ENCODE measurements at regions not wholly inside any gene's neighbourhood (a gene's known extent, or its start where the extent isn't known, plus 50 kb on each side); places are given as distances from the start of the nearest gene placed in this dataset.
A peak's percentile ranks its signal among the peaks of the same experiment; 100 is the strongest.

GRCh38 chr6:141498977-141499376 lies 633.7 kb upstream of the GJE1 start:
- 85 to 87% methylated on average over 3 of the region's 3 CpGs for WGBS, 2 donors

GRCh38 chr6:141492521-141493284 lies 640.0 kb upstream of the GJE1 start:
- ATAC-seq (ENCODE audit: low FRiP score) = no peak
- intact Hi-C loops (cut with DNase I) = no loop called here
- H3K4me1 ChIP-seq (ENCODE audit: control insufficient read depth in 1 of 2, insufficient read depth in 2 of 2, low read length in 2 of 2) = no peaks in the 10 kb centered on the region
- H3K36me3 ChIP-seq (ENCODE audit: control insufficient read depth in 1 of 2, insufficient read depth in 2 of 2, low read length in 1 of 2) = no peaks in the 10 kb centered on the region
- no peak overlapping the region for H3K27ac ChIP-seq (ENCODE audit: low read depth in 1 of 2, low read length in 2 of 2)
- 94 to 95% methylated on average over 2 of the region's 2 CpGs for WGBS, 2 donors
- DNase-seq = no peak
- H3K4me3 ChIP-seq (ENCODE audit: low read length in 2 of 2) = no peak overlapping the region
- H3K9me3 ChIP-seq (ENCODE audit: control insufficient read depth, low read length) = no peaks in the 10 kb centered on the region
- H3K27me3 ChIP-seq (ENCODE audit: control insufficient read depth in 1 of 2, insufficient read depth in 2 of 2, low read length in 1 of 2) = no peaks in the 10 kb centered on the region

More at GRCh38 chr6:141498977-141499376, 633.7 kb upstream of the GJE1 start:
- no peak overlapping the region for H3K27ac ChIP-seq (ENCODE audit: low read depth in 1 of 2, low read length in 2 of 2)
- no peak overlapping the region for H3K4me3 ChIP-seq (ENCODE audit: low read length in 2 of 2)
- no peaks in the 10 kb centered on the region for H3K4me1 ChIP-seq (ENCODE audit: control insufficient read depth in 1 of 2, insufficient read depth in 2 of 2, low read length in 2 of 2)
- H3K27me3 ChIP-seq (ENCODE audit: control insufficient read depth in 1 of 2, insufficient read depth in 2 of 2, low read length in 1 of 2) = no peaks in the 10 kb centered on the region
- intact Hi-C loops (cut with DNase I) = no loop called here
- H3K36me3 ChIP-seq (ENCODE audit: control insufficient read depth in 1 of 2, insufficient read depth in 2 of 2, low read length in 1 of 2) = no peaks in the 10 kb centered on the region
- H3K9me3 ChIP-seq (ENCODE audit: control insufficient read depth, low read length) = no peaks in the 10 kb centered on the region
- no peak for ATAC-seq (ENCODE audit: low FRiP score)
- DNase-seq = no peak

- Histone ChIP-seq H3K36me3 (ENCODE audit: control insufficient read depth in 1 of 2, insufficient read depth in 2 of 2, low read length in 1 of 2) (no peaks in the 10 kb centered on the region), H3K9me3 (ENCODE audit: control insufficient read depth, low read length) (no peaks in the 10 kb centered on the region), H3K27me3 (ENCODE audit: control insufficient read depth in 1 of 2, insufficient read depth in 2 of 2, low read length in 1 of 2) (no peaks in the 10 kb centered on the region), H3K4me3 (ENCODE audit: low read length in 2 of 2) (no peak overlapping the region), H3K27ac (ENCODE audit: low read depth in 1 of 2, low read length in 2 of 2) (no peak overlapping the region), H3K4me1 (ENCODE audit: control insufficient read depth in 1 of 2, insufficient read depth in 2 of 2, low read length in 2 of 2) (no peaks in the 10 kb centered on the region)
- ATAC-seq (ENCODE audit: low FRiP score) = no peak
- intact Hi-C loops (cut with DNase I) = no loop called here
- no peak for DNase-seq
These were observed 641.0 kb upstream of the GJE1 start for GRCh38 chr6:141491684-141492083.

- no peak for DNase-seq
- no peak for ATAC-seq (ENCODE audit: low FRiP score)
- H3K9me3 ChIP-seq (ENCODE audit: control insufficient read depth, low read length) = no peaks in the 10 kb centered on the region
- intact Hi-C loops (cut with DNase I) = no loop called here
- H3K36me3 ChIP-seq (ENCODE audit: control insufficient read depth in 1 of 2, insufficient read depth in 2 of 2, low read length in 1 of 2) = no peaks in the 10 kb centered on the region
- no peaks in the 10 kb centered on the region for H3K4me1 ChIP-seq (ENCODE audit: control insufficient read depth in 1 of 2, insufficient read depth in 2 of 2, low read length in 2 of 2)
- no peak overlapping the region for H3K27ac ChIP-seq (ENCODE audit: low read depth in 1 of 2, low read length in 2 of 2)
- H3K4me3 ChIP-seq (ENCODE audit: low read length in 2 of 2) = no peak overlapping the region
- no peaks in the 10 kb centered on the region for H3K27me3 ChIP-seq (ENCODE audit: control insufficient read depth in 1 of 2, insufficient read depth in 2 of 2, low read length in 1 of 2)
- 98% methylated on average over 3 of the region's 3 CpGs for WGBS, 2 donors
These were observed 641.7 kb upstream of the GJE1 start for GRCh38 chr6:141490982-141491381.

GRCh38 chr6:141488488-141488887 lies 644.2 kb upstream of the GJE1 start:
- Histone ChIP-seq H3K9me3 (ENCODE audit: control insufficient read depth, low read length) (no peaks in the 10 kb centered on the region), H3K36me3 (ENCODE audit: control insufficient read depth in 1 of 2, insufficient read depth in 2 of 2, low read length in 1 of 2) (no peaks in the 10 kb centered on the region), H3K27me3 (ENCODE audit: control insufficient read depth in 1 of 2, insufficient read depth in 2 of 2, low read length in 1 of 2) (no peaks in the 10 kb centered on the region), H3K27ac (ENCODE audit: low read depth in 1 of 2, low read length in 2 of 2) (no peak overlapping the region), H3K4me1 (ENCODE audit: control insufficient read depth in 1 of 2, insufficient read depth in 2 of 2, low read length in 2 of 2) (no peaks in the 10 kb centered on the region), H3K4me3 (ENCODE audit: low read length in 2 of 2) (no peak overlapping the region)
- DNase-seq (no peak), ATAC-seq (ENCODE audit: low FRiP score) (no peak)
- intact Hi-C loops (cut with DNase I) = no loop called here
- 9 to 10% methylated on average over 1 of the region's 1 CpG for WGBS, 2 donors

GRCh38 chr6:141486942-141487341 lies 645.8 kb upstream of the GJE1 start:
- Histone ChIP-seq H3K9me3 (ENCODE audit: control insufficient read depth, low read length) (no peaks in the 10 kb centered on the region), H3K27me3 (ENCODE audit: control insufficient read depth in 1 of 2, insufficient read depth in 2 of 2, low read length in 1 of 2) (no peaks in the 10 kb centered on the region), H3K4me1 (ENCODE audit: control insufficient read depth in 1 of 2, insufficient read depth in 2 of 2, low read length in 2 of 2) (no peaks in the 10 kb centered on the region), H3K27ac (ENCODE audit: low read depth in 1 of 2, low read length in 2 of 2) (no peak overlapping the region), H3K36me3 (ENCODE audit: control insufficient read depth in 1 of 2, insufficient read depth in 2 of 2, low read length in 1 of 2) (no peaks in the 10 kb centered on the region), H3K4me3 (ENCODE audit: low read length in 2 of 2) (no peak overlapping the region)
- DNase-seq (no peak), ATAC-seq (ENCODE audit: low FRiP score) (no peak)
- intact Hi-C loops (cut with DNase I) = no loop called here
- WGBS, 2 donors = 30 to 41% methylated on average over 3 of the region's 3 CpGs

GRCh38 chr6:141484711-141485110 lies 648.0 kb upstream of the GJE1 start:
- no peak overlapping the region for H3K4me3 ChIP-seq (ENCODE audit: low read length in 2 of 2)
- ATAC-seq (ENCODE audit: low FRiP score) (no peak), DNase-seq (no peak)
- H3K27me3 ChIP-seq (ENCODE audit: control insufficient read depth in 1 of 2, insufficient read depth in 2 of 2, low read length in 1 of 2) = no peaks in the 10 kb centered on the region
- 82 to 86% methylated on average over 3 of the region's 3 CpGs for WGBS, 2 donors
- H3K27ac ChIP-seq (ENCODE audit: low read depth in 1 of 2, low read length in 2 of 2) = no peak overlapping the region
- H3K36me3 ChIP-seq (ENCODE audit: control insufficient read depth in 1 of 2, insufficient read depth in 2 of 2, low read length in 1 of 2) = no peaks in the 10 kb centered on the region
- H3K9me3 ChIP-seq (ENCODE audit: control insufficient read depth, low read length) = no peaks in the 10 kb centered on the region
- no peaks in the 10 kb centered on the region for H3K4me1 ChIP-seq (ENCODE audit: control insufficient read depth in 1 of 2, insufficient read depth in 2 of 2, low read length in 2 of 2)
- intact Hi-C loops (cut with DNase I) = no loop called here

- no peaks in the 10 kb centered on the region for H3K4me1 ChIP-seq (ENCODE audit: control insufficient read depth in 1 of 2, insufficient read depth in 2 of 2, low read length in 2 of 2)
- intact Hi-C loops (cut with DNase I) = no loop called here
These were observed 649.1 kb upstream of the GJE1 start for GRCh38 chr6:141483598-141484061.

GRCh38 chr6:141482796-141483597 lies 649.7 kb upstream of the GJE1 start:
- DNase-seq (no peak), ATAC-seq (ENCODE audit: low FRiP score) (no peak)
- no peaks in the 10 kb centered on the region for H3K36me3 ChIP-seq (ENCODE audit: control insufficient read depth in 1 of 2, insufficient read depth in 2 of 2, low read length in 1 of 2)
- 26 to 31% methylated on average over 6 of the region's 6 CpGs for WGBS, 2 donors
- intact Hi-C loops (cut with DNase I) = no loop called here
- no peaks in the 10 kb centered on the region for H3K4me1 ChIP-seq (ENCODE audit: control insufficient read depth in 1 of 2, insufficient read depth in 2 of 2, low read length in 2 of 2)
- H3K4me3 ChIP-seq (ENCODE audit: low read length in 2 of 2) = peak overlapping the region; percentile 3 to 47
- H3K27ac ChIP-seq (ENCODE audit: low read depth in 1 of 2, low read length in 2 of 2) = no peak overlapping the region
- no peaks in the 10 kb centered on the region for H3K27me3 ChIP-seq (ENCODE audit: control insufficient read depth in 1 of 2, insufficient read depth in 2 of 2, low read length in 1 of 2)
- H3K9me3 ChIP-seq (ENCODE audit: control insufficient read depth, low read length) = no peaks in the 10 kb centered on the region

More at GRCh38 chr6:141483598-141484061, 649.1 kb upstream of the GJE1 start:
- 4% methylated on average over 5 of the region's 5 CpGs for WGBS, 2 donors
- H3K36me3 ChIP-seq (ENCODE audit: control insufficient read depth in 1 of 2, insufficient read depth in 2 of 2, low read length in 1 of 2) = no peaks in the 10 kb centered on the region
- H3K27ac ChIP-seq (ENCODE audit: low read depth in 1 of 2, low read length in 2 of 2) = no peak overlapping the region
- H3K27me3 ChIP-seq (ENCODE audit: control insufficient read depth in 1 of 2, insufficient read depth in 2 of 2, low read length in 1 of 2) = no peaks in the 10 kb centered on the region
- DNase-seq (no peak), ATAC-seq (ENCODE audit: low FRiP score) (peak; percentile 51)
- no peaks in the 10 kb centered on the region for H3K9me3 ChIP-seq (ENCODE audit: control insufficient read depth, low read length)
- peak overlapping the region; percentile 3 to 47 for H3K4me3 ChIP-seq (ENCODE audit: low read length in 2 of 2)
